ENCODE measurements at regions not wholly inside any gene's neighbourhood (a gene's known extent, or its start where the extent isn't known, plus 50 kb on each side); places are given as distances from the start of the nearest gene placed in this dataset.

DNA sequence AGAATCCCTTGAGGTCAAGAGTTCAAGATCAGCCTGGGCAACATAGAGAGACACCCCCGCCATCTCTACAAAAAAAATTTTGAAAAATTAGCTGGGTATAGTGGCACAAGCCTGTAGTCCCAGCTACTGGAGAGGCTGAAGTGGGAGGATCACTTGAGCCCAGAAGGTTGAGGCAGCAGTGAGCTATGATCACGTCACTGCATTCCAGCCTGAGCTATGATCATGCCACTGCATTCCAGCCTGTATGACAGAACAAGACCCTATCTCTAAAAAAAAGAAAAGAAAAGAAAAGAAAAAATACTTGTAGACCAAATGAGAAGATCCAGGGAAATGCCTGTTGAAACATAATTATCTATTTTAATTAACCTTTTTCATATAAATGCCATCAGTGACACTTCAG lies 93.8 kb upstream of the MDM1 start:
- 75% methylated on average over 2 of the region's 2 CpGs for WGBS
- DNase-seq (no peak), ATAC-seq (no peak)
- Histone ChIP-seq H3K4me3 (ENCODE audit: low read length) (no peak overlapping the region), H3K27me3 (ENCODE audit: control insufficient read depth, insufficient read depth) (no peaks in the 10 kb centered on the region), H3K27ac (ENCODE audit: low read length) (no peak overlapping the region), H3K9me3 (ENCODE audit: control insufficient read depth, low read length) (no peaks in the 10 kb centered on the region), H3K4me1 (ENCODE audit: control insufficient read depth, insufficient read depth, low read length) (no peaks in the 10 kb centered on the region)
- intact Hi-C loops (cut with DNase I) = no loop called here

DNA sequence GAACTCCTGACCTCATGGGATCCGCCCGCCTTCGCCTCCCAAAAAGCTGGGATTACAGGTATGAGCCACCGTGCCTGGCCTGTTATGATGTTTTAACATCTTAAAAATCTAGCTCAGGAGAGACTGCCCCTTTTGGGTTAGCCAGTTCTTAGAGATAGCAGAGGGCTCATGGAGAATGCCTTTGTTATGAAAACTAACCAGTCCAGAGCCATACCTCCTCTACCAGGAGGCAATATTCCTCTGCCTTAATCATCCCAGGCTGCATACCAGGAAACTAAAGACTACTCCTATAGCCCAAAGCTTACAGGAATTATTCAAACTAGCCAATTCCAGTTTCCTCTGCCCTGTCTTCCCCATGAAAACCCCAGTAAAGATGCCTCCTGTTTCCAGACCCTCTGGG lies 96.0 kb upstream of the MDM1 start:
- DNase-seq = no peak
- no peaks in the 10 kb centered on the region for H3K27me3 ChIP-seq (ENCODE audit: control insufficient read depth, insufficient read depth)
- intact Hi-C loops (cut with DNase I) = no loop called here
- WGBS = 96% methylated on average over 4 of the region's 4 CpGs
- H3K4me1 ChIP-seq (ENCODE audit: control insufficient read depth, insufficient read depth, low read length) = no peaks in the 10 kb centered on the region
- no peaks in the 10 kb centered on the region for H3K9me3 ChIP-seq (ENCODE audit: control insufficient read depth, low read length)
- H3K4me3 ChIP-seq (ENCODE audit: low read length) = no peak overlapping the region
- H3K27ac ChIP-seq (ENCODE audit: low read length) = no peak overlapping the region
- ATAC-seq = no peak

DNA sequence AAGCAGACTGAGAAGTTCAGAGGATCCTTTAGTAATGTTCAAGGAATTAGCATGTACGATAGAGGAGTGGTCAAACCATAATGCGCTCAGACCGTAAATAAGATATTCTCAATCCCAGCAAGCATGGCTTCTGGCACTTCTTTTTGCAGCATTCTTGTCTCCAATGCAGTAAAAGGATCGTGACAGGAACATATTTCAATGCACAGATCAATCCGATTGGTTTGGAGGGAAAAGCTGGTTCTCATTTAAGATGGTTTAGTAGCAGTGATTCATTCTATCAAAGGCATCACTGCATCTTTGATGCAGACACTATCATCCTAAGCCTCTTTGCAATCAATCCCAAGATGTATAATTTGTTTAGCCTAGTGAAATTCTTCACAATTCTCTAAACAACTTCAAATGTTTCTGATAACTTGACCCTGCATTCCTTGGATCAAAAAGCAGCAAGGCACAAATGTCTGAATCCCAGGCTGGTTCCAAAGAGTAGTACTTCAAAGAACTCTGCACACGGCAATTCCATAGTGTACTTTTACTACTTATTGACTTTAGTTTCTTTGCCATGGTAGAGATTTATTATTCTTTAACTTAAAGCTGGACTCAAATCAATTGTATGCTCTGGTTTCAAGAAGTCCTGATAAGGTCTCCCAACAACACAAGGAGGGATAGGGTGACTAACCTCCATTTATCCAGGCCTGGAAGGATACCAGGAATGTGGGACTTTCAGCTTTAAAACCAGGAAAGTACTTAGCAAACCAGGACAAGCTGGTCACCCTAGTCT lies 96.8 kb upstream of the MDM1 start:
- intact Hi-C loops (cut with DNase I) = no loop called here
- Histone ChIP-seq H3K4me1 (ENCODE audit: control insufficient read depth, insufficient read depth, low read length) (no peaks in the 10 kb centered on the region), H3K27ac (ENCODE audit: low read length) (no peak overlapping the region), H3K27me3 (ENCODE audit: control insufficient read depth, insufficient read depth) (no peaks in the 10 kb centered on the region), H3K9me3 (ENCODE audit: control insufficient read depth, low read length) (no peaks in the 10 kb centered on the region), H3K4me3 (ENCODE audit: low read length) (no peak overlapping the region)
- 89% methylated on average over 6 of the region's 6 CpGs for WGBS
- DNase-seq (no peak), ATAC-seq (no peak)

DNA sequence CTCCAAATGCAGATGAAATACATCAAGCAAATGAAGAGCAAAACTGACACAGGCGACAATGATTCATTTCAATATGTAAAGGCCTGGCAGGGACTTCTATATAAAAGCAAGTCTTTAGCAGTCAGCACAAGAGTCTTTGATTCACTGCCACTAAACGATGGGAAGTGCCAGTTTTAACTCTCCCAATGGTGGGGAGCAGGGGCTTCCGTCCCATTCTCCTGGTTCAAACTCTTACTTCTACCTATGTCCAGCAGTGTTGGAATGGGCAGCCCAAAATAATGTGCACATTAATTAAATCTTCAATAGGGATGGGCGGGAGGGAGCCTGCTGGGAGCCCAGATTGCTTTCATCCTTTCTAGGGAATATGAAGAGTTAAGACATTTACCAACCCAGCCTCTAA lies 97.5 kb upstream of the MDM1 start:
- H3K9me3 ChIP-seq (ENCODE audit: control insufficient read depth, low read length) = no peaks in the 10 kb centered on the region
- no peak for ATAC-seq
- intact Hi-C loops (cut with DNase I) = no loop called here
- H3K4me1 ChIP-seq (ENCODE audit: control insufficient read depth, insufficient read depth, low read length) = no peaks in the 10 kb centered on the region
- H3K4me3 ChIP-seq (ENCODE audit: low read length) = no peak overlapping the region
- no peak overlapping the region for H3K27ac ChIP-seq (ENCODE audit: low read length)
- 84% methylated on average over 4 of the region's 4 CpGs for WGBS
- H3K27me3 ChIP-seq (ENCODE audit: control insufficient read depth, insufficient read depth) = no peaks in the 10 kb centered on the region
- DNase-seq = no peak

DNA sequence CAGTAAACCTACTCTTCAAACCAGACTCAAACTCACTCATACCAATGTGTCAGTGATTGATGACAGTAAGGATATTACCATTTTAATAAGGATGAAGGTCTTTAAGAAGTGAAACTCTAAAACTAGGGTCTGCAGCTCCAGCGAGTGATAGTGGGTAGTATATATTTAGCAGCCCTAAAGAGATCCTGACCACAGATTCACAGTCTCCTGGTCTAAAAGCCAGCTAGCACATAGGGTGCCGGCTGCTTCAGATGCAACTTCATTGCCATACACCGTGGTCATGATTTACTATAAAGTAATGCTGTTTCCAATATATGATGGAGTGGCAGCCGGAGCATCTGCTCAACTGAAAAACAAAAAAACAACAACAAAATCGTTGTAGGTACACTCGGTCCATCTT lies 99.6 kb upstream of the MDM1 start:
- WGBS = 89% methylated on average over 6 of the region's 6 CpGs
- intact Hi-C loops (cut with DNase I) = no loop called here
- ATAC-seq = no peak
- Histone ChIP-seq H3K4me1 (ENCODE audit: control insufficient read depth, insufficient read depth, low read length) (no peaks in the 10 kb centered on the region), H3K27me3 (ENCODE audit: control insufficient read depth, insufficient read depth) (no peaks in the 10 kb centered on the region), H3K4me3 (ENCODE audit: low read length) (no peak overlapping the region), H3K27ac (ENCODE audit: low read length) (no peak overlapping the region), H3K9me3 (ENCODE audit: control insufficient read depth, low read length) (no peaks in the 10 kb centered on the region)
- no peak for DNase-seq

DNA sequence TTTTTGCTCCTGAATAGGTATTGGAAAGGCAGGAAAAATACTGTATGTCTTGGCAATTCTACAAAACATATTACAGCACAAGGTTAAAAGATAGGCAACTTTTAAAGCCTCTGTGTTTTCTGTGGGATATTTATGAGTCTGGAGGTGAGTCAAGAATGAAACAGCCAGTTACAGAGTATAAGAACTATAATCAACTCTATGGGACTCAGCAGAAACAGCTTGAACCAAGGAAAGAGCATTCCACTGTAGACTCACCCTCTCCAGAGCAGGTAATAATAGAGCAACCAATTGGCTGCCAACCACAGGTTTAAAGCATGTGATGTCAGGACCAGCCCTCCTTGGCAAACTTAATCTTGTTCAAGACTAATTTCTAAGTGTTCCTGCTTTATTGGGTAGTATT lies 100.5 kb upstream of the MDM1 start:
- Histone ChIP-seq H3K9me3 (ENCODE audit: control insufficient read depth, low read length) (no peaks in the 10 kb centered on the region), H3K27me3 (ENCODE audit: control insufficient read depth, insufficient read depth) (no peaks in the 10 kb centered on the region), H3K4me1 (ENCODE audit: control insufficient read depth, insufficient read depth, low read length) (no peaks in the 10 kb centered on the region), H3K4me3 (ENCODE audit: low read length) (no peak overlapping the region), H3K27ac (ENCODE audit: low read length) (no peak overlapping the region)
- intact Hi-C loops (cut with DNase I) = no loop called here
- DNase-seq (no peak), ATAC-seq (no peak)

DNA sequence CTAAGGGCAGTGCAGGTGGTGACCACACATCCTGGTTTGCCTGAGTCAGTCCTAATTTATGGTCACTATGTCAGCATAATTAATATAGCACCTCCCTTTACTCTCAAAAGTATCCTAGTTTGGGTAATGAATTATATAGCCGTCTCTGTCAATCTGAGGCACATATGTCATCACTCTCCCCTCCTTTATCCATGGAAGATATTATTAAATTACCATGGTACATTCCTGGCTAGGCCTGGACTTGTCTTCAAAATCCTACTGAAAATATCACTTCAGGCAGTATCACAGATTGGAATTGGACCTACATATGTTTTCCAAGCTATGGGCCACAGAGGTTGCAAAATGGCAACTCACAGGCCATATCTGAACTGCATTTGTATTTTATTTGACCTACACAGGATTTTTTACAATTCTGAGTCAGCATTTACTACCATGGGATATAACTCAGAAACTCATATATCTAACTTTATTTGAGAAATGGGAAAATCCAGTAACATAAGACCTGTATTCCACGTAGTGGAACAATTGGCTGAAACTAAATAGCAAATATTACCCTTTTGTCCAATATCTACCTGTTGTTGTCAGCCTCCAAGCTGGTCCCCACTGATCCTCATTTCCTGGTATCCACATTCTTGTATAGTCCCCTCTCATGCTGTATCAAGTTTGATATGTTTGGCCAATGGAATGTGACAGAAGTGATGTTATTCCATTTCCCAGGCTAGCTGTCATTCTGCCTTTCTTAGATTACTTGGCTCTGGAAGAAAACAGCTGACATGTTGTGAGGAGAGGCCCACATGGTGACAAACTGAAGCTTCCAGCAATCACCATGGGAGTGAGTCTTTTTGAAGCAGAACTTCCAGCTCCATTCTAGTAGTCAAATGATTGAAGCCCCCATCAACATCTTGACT lies 102.5 kb upstream of the MDM1 start:
- H3K4me1 ChIP-seq (ENCODE audit: control insufficient read depth, insufficient read depth, low read length) = no peaks in the 10 kb centered on the region
- no peak overlapping the region for H3K4me3 ChIP-seq (ENCODE audit: low read length)
- intact Hi-C loops (cut with DNase I) = no loop called here
- no peaks in the 10 kb centered on the region for H3K27me3 ChIP-seq (ENCODE audit: control insufficient read depth, insufficient read depth)
- ATAC-seq = no peak
- DNase-seq = no peak
- H3K9me3 ChIP-seq (ENCODE audit: control insufficient read depth, low read length) = no peaks in the 10 kb centered on the region
- no peak overlapping the region for H3K27ac ChIP-seq (ENCODE audit: low read length)
- WGBS = 95% methylated on average over 2 of the region's 2 CpGs

DNA sequence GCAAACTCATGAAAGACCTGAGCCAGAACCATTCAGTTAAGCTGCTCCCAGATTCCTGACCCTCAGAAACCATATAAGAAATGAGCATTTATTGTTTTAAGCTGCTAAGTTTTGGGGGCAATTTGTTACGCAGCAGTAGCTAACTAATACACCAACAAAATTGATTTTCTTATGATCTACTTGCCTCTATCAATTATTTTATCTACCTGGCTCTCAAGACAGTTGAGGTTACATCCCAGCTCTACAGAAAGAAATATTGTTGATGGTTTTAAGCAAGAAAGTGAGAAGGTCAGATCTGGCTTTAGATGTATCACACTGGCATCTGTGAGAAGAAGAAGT lies 103.1 kb upstream of the MDM1 start:
- intact Hi-C loops (cut with DNase I) = no loop called here
- Histone ChIP-seq H3K9me3 (ENCODE audit: control insufficient read depth, low read length) (no peaks in the 10 kb centered on the region), H3K4me3 (ENCODE audit: low read length) (no peak overlapping the region), H3K27ac (ENCODE audit: low read length) (no peak overlapping the region), H3K27me3 (ENCODE audit: control insufficient read depth, insufficient read depth) (no peaks in the 10 kb centered on the region), H3K4me1 (ENCODE audit: control insufficient read depth, insufficient read depth, low read length) (no peaks in the 10 kb centered on the region)
- DNase-seq (no peak), ATAC-seq (no peak)
- 96% methylated on average over 1 of the region's 1 CpG for WGBS

DNA sequence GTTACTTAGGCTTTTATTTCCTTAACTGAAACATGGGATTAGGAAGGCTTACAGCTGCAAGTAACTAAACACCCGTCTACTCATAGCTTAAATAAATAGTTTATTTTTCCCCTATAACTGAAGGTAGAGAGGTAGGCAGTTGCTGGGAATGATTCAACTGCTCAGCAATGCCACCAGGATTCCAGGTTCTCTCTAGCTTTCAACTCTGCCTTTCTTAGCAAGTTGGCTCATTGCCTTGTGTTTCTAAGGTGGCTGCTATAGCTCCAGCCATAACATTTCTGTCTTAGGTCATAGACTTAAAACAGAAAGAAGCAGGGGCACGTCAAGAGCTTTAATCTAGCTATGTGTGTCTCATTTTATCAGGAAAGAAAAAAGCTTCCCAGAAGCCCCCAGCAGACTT lies 103.7 kb upstream of the MDM1 start:
- intact Hi-C loops (cut with DNase I) = no loop called here
- ATAC-seq = no peak
- Histone ChIP-seq H3K27ac (ENCODE audit: low read length) (no peak overlapping the region), H3K4me3 (ENCODE audit: low read length) (no peak overlapping the region), H3K9me3 (ENCODE audit: control insufficient read depth, low read length) (no peaks in the 10 kb centered on the region), H3K4me1 (ENCODE audit: control insufficient read depth, insufficient read depth, low read length) (no peaks in the 10 kb centered on the region), H3K27me3 (ENCODE audit: control insufficient read depth, insufficient read depth) (no peaks in the 10 kb centered on the region)
- no peak for DNase-seq
- WGBS = 71% methylated on average over 2 of the region's 2 CpGs

DNA sequence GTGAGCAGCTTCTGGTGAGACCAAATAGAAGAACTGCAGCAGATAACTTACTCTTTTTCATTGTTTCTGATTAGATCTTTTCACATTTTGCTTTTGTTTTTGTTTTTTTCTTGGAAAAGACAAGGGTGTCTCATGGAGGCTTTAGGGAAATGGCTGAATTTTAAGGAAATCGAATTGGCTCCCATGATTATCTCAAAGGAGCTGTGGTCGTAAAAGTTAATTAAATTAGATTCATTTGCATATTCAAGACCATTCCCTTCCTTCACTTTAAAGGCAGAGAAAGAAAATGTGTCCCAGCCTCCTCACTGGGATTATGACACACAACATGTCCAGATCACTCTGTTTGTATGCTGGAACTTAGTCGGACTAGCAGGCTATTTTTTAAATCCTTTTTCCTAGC lies 106.4 kb upstream of the MDM1 start:
- intact Hi-C loops (cut with DNase I) = no loop called here
- H3K27ac ChIP-seq (ENCODE audit: low read length) = no peak overlapping the region
- 87% methylated on average over 3 of the region's 3 CpGs for WGBS
- ATAC-seq (no peak), DNase-seq (no peak)
- no peaks in the 10 kb centered on the region for H3K27me3 ChIP-seq (ENCODE audit: control insufficient read depth, insufficient read depth)
- no peak overlapping the region for H3K4me3 ChIP-seq (ENCODE audit: low read length)
- no peaks in the 10 kb centered on the region for H3K4me1 ChIP-seq (ENCODE audit: control insufficient read depth, insufficient read depth, low read length)
- no peaks in the 10 kb centered on the region for H3K9me3 ChIP-seq (ENCODE audit: control insufficient read depth, low read length)

DNA sequence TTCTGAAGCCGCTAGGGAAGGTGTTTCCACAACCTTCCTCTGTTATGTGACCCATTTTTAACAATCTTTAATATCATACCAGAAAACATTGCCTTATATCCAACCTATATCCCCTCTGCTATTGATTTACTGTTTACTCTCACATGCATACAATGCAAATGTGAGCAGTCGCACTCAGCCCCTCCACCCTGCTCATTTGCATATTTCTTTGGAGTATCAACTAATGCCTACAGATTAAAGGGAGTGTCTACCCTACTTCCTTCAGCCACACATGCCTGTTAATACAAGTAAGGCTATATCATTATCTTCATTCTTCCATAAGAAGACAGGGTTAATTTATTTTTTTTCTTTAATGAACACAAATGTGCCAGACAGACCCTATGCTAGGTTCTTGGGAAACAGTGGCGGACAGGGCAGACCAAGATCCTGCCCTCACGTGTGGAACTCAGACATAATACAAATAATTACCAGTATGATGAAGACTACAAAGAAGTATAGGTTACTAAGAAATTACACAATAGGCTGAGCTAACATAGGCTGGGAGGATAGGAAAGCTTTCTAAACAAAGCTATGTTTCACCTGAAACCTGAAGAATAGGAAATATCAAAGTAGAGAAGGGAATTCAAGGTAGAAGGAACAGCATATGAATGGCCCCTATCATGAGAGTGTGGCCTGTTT lies 107.3 kb upstream of the MDM1 start:
- Histone ChIP-seq H3K4me1 (ENCODE audit: control insufficient read depth, insufficient read depth, low read length) (no peaks in the 10 kb centered on the region), H3K27me3 (ENCODE audit: control insufficient read depth, insufficient read depth) (no peaks in the 10 kb centered on the region), H3K27ac (ENCODE audit: low read length) (no peak overlapping the region), H3K4me3 (ENCODE audit: low read length) (no peak overlapping the region), H3K9me3 (ENCODE audit: control insufficient read depth, low read length) (no peaks in the 10 kb centered on the region)
- 94% methylated on average over 4 of the region's 4 CpGs for WGBS
- intact Hi-C loops (cut with DNase I) = no loop called here
- ATAC-seq (no peak), DNase-seq (no peak)

All from right cardiac atrium (tissue), 5 donors.